ENCODE measurements at regions not wholly inside any gene's neighbourhood (a gene's known extent, or its start where the extent isn't known, plus 50 kb on each side); places are given as distances from the start of the nearest gene placed in this dataset.

GRCh38 chr16:9366048-9366969 is 274.9 kb downstream of the HAPSTR1 start:
- Histone ChIP-seq H3K9me3 (ENCODE audit: insufficient read depth, low read depth, low read length) (no peaks in the 10 kb centered on the region), H2AFZ (ENCODE audit: low read length) (no peak overlapping the region), H4K20me1 (ENCODE audit: insufficient read depth, low read length, poor library complexity, severe bottlenecking) (no peaks in the 10 kb centered on the region), H3K9me2 (replicated peaks; ENCODE audit: low read depth, low read length) (no peaks in the 10 kb centered on the region), H3K27me3 (ENCODE audit: insufficient read depth, low read length, poor library complexity, severe bottlenecking) (no peaks in the 10 kb centered on the region), H3K4me3 (ENCODE audit: low read length, poor library complexity, severe bottlenecking) (no peak overlapping the region), H3K4me2 (ENCODE audit: low read depth, low read length, poor library complexity, severe bottlenecking) (no peak overlapping the region), H3K4me1 (ENCODE audit: insufficient read depth, low read length, poor library complexity, severe bottlenecking) (no peaks in the 10 kb centered on the region), H3K79me2 (ENCODE audit: insufficient read depth, low read length) (no peaks in the 10 kb centered on the region), H3K9ac (ENCODE audit: low read depth, low read length, poor library complexity, severe bottlenecking) (no peak overlapping the region), H3K36me3 (ENCODE audit: insufficient read depth, low read length) (no peaks in the 10 kb centered on the region), H3F3A (ENCODE audit: low read depth) (no peaks in the 10 kb centered on the region)
- TF ChIP-seq, protein P1, sequence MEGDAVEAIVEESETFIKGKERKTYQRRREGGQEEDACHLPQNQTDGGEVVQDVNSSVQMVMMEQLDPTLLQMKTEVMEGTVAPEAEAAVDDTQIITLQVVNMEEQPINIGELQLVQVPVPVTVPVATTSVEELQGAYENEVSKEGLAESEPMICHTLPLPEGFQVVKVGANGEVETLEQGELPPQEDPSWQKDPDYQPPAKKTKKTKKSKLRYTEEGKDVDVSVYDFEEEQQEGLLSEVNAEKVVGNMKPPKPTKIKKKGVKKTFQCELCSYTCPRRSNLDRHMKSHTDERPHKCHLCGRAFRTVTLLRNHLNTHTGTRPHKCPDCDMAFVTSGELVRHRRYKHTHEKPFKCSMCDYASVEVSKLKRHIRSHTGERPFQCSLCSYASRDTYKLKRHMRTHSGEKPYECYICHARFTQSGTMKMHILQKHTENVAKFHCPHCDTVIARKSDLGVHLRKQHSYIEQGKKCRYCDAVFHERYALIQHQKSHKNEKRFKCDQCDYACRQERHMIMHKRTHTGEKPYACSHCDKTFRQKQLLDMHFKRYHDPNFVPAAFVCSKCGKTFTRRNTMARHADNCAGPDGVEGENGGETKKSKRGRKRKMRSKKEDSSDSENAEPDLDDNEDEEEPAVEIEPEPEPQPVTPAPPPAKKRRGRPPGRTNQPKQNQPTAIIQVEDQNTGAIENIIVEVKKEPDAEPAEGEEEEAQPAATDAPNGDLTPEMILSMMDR (conservative IDR thresholded peaks at IDR 0.05; ENCODE audit: low read length): no peak
- TF ChIP-seq EZH2phosphoT487 (IDR thresholded peaks at IDR 0.05; ENCODE audit: borderline replicate concordance): no peak

- Histone ChIP-seq H3K4me1 (ENCODE audit: insufficient read depth, low read length, poor library complexity, severe bottlenecking) (no peaks in the 10 kb centered on the region), H3K9me2 (replicated peaks; ENCODE audit: low read depth, low read length) (no peaks in the 10 kb centered on the region), H3K36me3 (ENCODE audit: insufficient read depth, low read length) (no peaks in the 10 kb centered on the region), H3K9ac (ENCODE audit: low read depth, low read length, poor library complexity, severe bottlenecking) (no peak overlapping the region), H3K4me2 (ENCODE audit: low read depth, low read length, poor library complexity, severe bottlenecking) (no peak overlapping the region), H3K79me2 (ENCODE audit: insufficient read depth, low read length) (no peaks in the 10 kb centered on the region), H3K27me3 (ENCODE audit: insufficient read depth, low read length, poor library complexity, severe bottlenecking) (no peaks in the 10 kb centered on the region), H3K4me3 (ENCODE audit: low read length, poor library complexity, severe bottlenecking) (no peak overlapping the region), H4K20me1 (ENCODE audit: insufficient read depth, low read length, poor library complexity, severe bottlenecking) (no peaks in the 10 kb centered on the region), H3K9me3 (ENCODE audit: insufficient read depth, low read depth, low read length) (no peaks in the 10 kb centered on the region), H3F3A (ENCODE audit: low read depth) (no peaks in the 10 kb centered on the region), H2AFZ (ENCODE audit: low read length) (no peak overlapping the region)
- TF ChIP-seq, protein P1 (conservative IDR thresholded peaks at IDR 0.05; ENCODE audit: low read length): no peak
- TF ChIP-seq EZH2phosphoT487 (IDR thresholded peaks at IDR 0.05; ENCODE audit: borderline replicate concordance): no peak
Measured at GRCh38 chr16:9370061-9370491, 278.6 kb downstream of the HAPSTR1 start.

- Histone ChIP-seq H3K36me3 (ENCODE audit: insufficient read depth, low read length) (no peaks in the 10 kb centered on the region), H3K27me3 (ENCODE audit: insufficient read depth, low read length, poor library complexity, severe bottlenecking) (no peaks in the 10 kb centered on the region), H2AFZ (ENCODE audit: low read length) (no peak overlapping the region), H4K20me1 (ENCODE audit: insufficient read depth, low read length, poor library complexity, severe bottlenecking) (no peaks in the 10 kb centered on the region), H3K9me3 (ENCODE audit: insufficient read depth, low read depth, low read length) (no peaks in the 10 kb centered on the region), H3K4me2 (ENCODE audit: low read depth, low read length, poor library complexity, severe bottlenecking) (no peak overlapping the region), H3K9ac (ENCODE audit: low read depth, low read length, poor library complexity, severe bottlenecking) (no peak overlapping the region), H3K4me1 (ENCODE audit: insufficient read depth, low read length, poor library complexity, severe bottlenecking) (no peaks in the 10 kb centered on the region), H3K9me2 (replicated peaks; ENCODE audit: low read depth, low read length) (no peaks in the 10 kb centered on the region), H3K4me3 (ENCODE audit: low read length, poor library complexity, severe bottlenecking) (no peak overlapping the region), H3K79me2 (ENCODE audit: insufficient read depth, low read length) (no peaks in the 10 kb centered on the region), H3F3A (ENCODE audit: low read depth) (no peaks in the 10 kb centered on the region)
- no peak for TF ChIP-seq EZH2phosphoT487 (IDR thresholded peaks at IDR 0.05; ENCODE audit: borderline replicate concordance)
- TF ChIP-seq, protein P1 (conservative IDR thresholded peaks at IDR 0.05; ENCODE audit: low read length): no peak
Measured at GRCh38 chr16:9371713-9372448, 280.4 kb downstream of the HAPSTR1 start.
